Inferior parietal cortex (tissue), 1 donor: ENCODE measurements at regions not wholly inside any gene's neighbourhood (a gene's known extent, or its start where the extent isn't known, plus 50 kb on each side); places are given as distances from the start of the nearest gene placed in this dataset.
"Not testable (repeated sequence)": the region's sequence is repeated elsewhere in the genome, so short reads cannot be mapped to it uniquely, and the experiment has no call there.

Source experiments
- DNase-seq: peaks from one replicate; pipeline ENCODE4 v3.0.0-alpha.2; 2016; ENCODE audit errors: extremely low spot score

DNA sequence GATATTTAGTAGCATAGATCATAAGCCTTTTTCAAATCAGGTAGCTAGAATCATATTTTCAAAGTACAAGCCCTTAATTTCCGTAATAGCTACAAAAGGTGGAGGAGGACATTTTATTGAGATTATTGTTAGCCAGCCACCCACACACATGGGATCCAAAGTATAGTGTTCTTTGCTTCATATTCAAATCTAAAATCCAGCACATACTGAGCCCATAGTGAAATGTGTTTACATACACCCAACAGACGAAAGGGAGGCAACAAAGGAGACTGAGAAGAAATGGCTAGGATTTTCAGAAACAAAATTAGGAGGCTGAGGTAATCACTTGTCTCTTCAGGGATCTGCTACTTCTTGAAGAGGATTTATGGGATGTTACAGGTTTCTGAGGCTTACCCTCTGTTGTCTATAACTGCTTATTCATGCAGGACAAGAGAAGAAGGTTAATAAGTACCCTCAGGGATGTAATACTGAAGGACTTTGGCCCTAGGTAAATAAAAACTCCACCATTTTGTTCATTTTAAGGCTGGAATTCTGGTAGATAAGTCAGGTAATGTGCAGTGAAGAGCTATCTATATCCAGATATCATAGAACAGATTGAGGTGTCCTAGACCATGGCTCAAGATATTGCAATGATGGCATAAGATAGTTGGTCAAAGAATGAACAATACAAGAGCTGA lies 182.1 kb downstream of the SPDYE17 start:
- not testable (repeated sequence) for DNase-seq

DNA sequence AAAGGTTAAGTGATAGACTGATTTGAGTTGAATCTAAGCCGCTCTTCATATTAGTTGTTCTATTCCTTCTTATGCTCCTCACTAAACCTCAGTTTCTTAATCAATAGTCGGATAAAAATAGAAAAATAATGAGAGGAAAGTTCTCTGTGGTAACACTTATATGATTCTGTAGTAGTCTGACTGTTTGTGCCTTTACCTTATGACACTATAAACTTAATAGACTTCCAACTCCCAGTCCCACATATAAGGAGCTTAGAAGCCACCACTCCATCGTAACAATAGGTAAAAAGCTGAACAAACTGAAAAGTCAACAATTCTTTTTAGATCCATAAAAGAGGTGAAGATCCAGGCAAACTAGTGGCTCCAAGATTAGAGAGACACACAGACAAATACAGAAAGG lies 192.3 kb downstream of the SPDYE17 start:
- DNase-seq, result not testable (repeated sequence)

DNA sequence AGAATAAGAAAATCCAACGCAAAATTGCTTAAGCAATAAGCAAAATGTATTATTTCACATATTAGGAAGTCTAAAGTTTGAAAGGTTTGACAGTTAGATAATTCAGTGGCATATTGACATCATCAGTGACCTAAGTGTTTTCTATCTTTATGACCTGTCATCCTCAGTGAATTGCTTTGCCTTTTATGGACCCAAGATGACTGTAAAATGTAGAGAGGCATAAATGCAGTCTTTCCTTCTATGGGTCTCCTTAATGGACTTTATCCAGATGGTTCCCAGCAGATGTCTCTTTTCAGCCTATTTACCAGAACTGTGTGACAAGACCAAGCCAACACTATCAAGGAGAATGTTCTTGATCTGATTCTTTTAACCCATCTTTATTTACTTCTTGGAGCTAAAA lies 192.9 kb downstream of the SPDYE17 start:
- not testable (repeated sequence) for DNase-seq

GRCh38 chr7:76838357-76838756 lies 193.8 kb downstream of the SPDYE17 start:
- not testable (repeated sequence) for DNase-seq

GRCh38 chr7:76829233-76829632 lies 202.2 kb upstream of the POMZP3 start:
- DNase-seq, result not testable (repeated sequence)

- DNase-seq, result not testable (repeated sequence)
Measured at GRCh38 chr7:76826181-76826580, 199.1 kb upstream of the POMZP3 start.

DNA sequence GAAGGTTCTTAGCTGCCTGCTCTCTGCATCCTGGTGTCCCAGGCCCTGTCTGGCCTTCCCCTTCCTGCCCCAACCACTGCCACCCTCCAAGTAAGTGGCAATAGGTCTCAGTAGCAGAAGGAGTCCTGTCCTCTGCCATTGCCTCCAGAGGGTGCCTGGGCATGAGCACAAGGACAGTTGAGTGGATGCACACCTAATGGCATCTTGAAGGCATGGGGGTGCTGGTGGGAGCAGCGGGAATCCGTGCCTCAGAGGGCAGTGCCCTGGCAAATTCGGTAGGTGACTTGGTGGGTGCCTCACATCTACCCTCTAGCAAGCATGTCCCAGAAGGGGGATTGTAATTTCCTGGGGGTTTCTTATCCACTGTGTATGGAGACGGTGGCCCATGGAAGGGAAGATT lies 182.8 kb upstream of the POMZP3 start:
- DNase-seq, result not testable (repeated sequence)

GRCh38 chr7:76807588-76808100 lies 180.6 kb upstream of the POMZP3 start:
- not testable (repeated sequence) for DNase-seq

DNA sequence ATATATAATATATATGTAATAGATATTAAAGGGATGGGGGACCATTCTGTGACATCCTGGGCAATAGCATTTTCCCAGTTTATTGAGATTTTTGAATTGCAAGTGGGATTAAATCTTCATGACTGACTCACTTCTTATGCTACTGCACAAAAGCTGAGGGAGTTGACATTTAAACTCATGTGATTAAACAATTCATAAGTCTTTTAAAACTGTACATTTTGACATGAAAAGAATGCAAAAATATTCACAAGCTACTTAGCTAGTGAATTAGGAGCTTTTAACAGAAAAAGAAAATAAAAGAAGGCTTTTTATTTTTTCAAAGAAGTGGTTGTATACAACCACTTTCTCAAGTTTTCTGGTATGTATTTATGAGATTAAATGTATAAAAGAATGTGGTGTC lies 179.4 kb upstream of the POMZP3 start:
- not testable (repeated sequence) for DNase-seq

DNA sequence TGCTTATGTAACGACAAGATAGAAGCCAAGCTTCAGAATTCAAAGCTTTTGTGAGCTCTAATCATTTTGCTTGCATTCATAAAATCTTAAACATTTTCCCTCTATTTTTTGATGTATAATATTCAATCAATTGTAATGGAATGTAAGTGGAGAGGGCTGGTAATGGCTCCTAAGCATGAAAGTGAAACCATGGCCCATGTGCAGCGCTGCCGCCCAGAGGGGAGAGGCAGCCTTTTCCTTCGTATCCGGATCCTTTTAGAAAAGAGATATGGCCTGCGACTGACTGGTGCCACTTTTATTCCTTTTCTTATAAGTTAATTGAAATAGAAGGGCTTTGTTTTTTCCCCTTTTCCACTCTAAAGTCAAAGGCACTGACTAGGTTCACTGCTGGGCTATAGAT lies 178.9 kb upstream of the POMZP3 start:
- peak; percentile 2 for DNase-seq

GRCh38 chr7:76805262-76805661 lies 178.2 kb upstream of the POMZP3 start:
- not testable (repeated sequence) for DNase-seq

DNA sequence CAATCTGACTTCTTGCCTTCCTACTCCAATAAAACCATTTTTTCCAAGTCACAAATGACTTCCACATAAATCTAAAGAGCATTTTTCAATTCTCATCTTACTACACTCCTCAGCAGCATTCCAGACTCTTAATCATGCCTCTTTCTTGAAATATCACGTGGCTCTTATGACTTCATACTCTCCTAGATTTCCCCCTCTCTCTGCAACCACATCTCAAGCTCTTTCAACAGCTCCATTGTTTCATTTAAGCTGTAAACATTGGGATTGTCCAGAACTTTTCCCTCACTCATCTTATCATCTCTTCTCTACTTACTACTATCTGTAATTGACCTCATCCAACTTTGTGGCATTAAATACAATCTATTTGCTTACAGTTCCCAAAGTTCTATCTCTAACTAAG lies 170.6 kb upstream of the POMZP3 start:
- not testable (repeated sequence) for DNase-seq

DNA sequence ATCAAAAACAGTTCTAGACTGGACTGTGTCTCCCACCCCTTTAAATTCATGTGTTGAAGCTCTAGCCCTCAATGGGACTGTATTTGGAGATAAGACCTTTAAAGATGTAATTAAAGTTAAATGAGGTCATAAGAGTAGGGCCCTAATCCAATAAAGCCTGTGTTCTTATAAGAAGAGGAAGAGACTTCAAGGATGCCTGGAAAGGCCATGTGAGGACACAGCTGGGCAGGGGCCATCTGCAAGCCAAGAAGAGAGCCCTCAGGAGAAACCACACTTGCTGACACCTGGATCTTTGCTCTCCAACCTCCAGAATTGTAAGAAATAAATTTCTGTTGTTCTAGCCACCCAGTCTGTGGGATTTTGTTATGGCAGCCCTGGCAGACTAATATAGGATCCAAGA lies 153.6 kb upstream of the POMZP3 start:
- not testable (repeated sequence) for DNase-seq

GRCh38 chr7:76774279-76774678 lies 147.2 kb upstream of the POMZP3 start:
- peak; percentile 5 for DNase-seq

DNA sequence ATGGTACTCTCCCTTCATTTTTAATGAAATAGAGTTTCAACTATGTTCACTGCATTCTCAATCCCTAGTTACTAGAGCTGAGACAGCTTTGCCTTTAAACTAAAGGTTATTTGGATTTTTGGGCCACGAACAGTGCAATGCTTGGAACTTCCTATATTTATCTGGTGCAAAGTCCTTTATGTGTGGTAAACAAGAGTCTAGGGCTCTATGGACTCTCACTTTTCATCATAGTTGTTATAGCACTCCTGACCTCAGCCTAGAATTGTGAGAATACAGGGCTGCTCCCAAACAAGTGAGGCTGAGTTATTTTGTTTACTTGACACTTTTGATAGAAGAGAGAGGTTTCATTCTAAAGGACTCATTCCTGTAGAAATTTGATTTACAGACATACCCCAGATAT lies 144.9 kb upstream of the POMZP3 start:
- DNase-seq, result not testable (repeated sequence)

- not testable (repeated sequence) for DNase-seq
Measured at GRCh38 chr7:76763977-76764376, 136.9 kb upstream of the POMZP3 start.

- not testable (repeated sequence) for DNase-seq
Measured at GRCh38 chr7:76760546-76761220, 133.6 kb upstream of the POMZP3 start.

GRCh38 chr7:76739538-76739937 lies 112.5 kb upstream of the POMZP3 start:
- DNase-seq, result not testable (repeated sequence)

GRCh38 chr7:76736724-76737123 lies 109.6 kb upstream of the POMZP3 start:
- DNase-seq, result not testable (repeated sequence)

DNA sequence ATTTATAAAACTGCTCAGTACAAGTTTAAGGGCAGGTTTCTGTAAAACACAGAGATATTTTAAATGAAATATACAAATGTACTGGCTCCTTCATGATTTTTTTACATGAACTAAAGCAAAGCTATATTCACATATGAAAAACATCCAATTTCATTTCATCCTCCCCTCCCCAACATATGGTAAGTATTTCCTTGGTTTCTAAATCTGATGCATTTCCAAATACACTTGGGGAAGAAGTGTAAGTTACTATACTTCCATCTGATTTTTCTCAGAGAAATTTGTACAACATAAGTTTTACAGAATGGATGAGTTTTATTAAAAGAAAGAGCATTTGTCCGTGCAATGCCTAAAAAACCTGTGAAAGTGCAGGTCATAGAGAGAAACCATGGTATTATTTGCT lies 109.0 kb upstream of the POMZP3 start:
- DNase-seq, result not testable (repeated sequence)

- not testable (repeated sequence) for DNase-seq
Measured at GRCh38 chr7:76735668-76736067, 108.6 kb upstream of the POMZP3 start.

GRCh38 chr7:76728571-76728974 lies 101.5 kb upstream of the POMZP3 start:
- not testable (repeated sequence) for DNase-seq

GRCh38 chr7:76723928-76724327 lies 96.8 kb upstream of the POMZP3 start:
- DNase-seq, result not testable (repeated sequence)
